ENCODE measurements at regions not wholly inside any gene's neighbourhood (a gene's known extent, or its start where the extent isn't known, plus 50 kb on each side); places are given as distances from the start of the nearest gene placed in this dataset.

DNA sequence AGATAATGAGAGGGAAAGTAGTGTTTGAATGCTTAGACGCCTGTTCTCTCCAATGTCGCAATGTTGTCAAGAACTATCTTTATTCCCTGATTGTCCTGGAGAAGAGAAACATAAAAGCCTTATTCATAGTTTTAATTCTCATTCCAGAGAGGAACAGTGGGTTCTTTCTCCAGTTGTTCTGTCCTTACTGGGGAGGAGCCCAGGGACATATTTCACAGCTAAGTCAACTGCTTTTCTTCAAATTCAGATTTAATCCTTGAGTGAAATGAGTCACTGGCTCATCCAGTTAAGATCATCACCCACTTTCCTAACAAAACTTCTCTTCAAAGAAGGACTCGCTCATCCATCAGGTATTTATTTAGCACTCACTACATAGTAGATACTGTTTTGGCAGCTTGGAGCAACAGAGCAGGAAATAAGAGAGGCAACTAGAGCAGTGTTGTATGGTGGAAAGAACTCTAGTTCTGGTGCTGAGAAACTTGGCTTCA is 365.7 kb upstream of the USP24 start:
- Histone ChIP-seq H3K4ac (ENCODE audit: low read length) (no peak overlapping the region), H3K18ac (ENCODE audit: low read length) (no peak overlapping the region), H3K4me2 (ENCODE audit: insufficient read depth, low read length, poor library complexity, severe bottlenecking) (no peak overlapping the region), H3K14ac (ENCODE audit: low read length) (no peak overlapping the region), H2BK120ac (ENCODE audit: low read depth, low read length) (no peak overlapping the region), H3K23ac (ENCODE audit: low read depth, low read length, poor library complexity) (no peak overlapping the region), H3K36me3 (replicated peaks in 1 of 2; ENCODE audit: control insufficient read depth in 2 of 2, insufficient read depth in 2 of 2, low read length in 2 of 2) (no peaks in the 10 kb centered on the region), H2BK15ac (ENCODE audit: low read length) (no peak overlapping the region), H3K4me3 (ENCODE audit: low read length in 2 of 2) (no peak overlapping the region), H2BK12ac (ENCODE audit: low read length) (no peak overlapping the region), H4K8ac (ENCODE audit: low read depth, low read length) (no peak overlapping the region), H2AFZ (ENCODE audit: low read length) (no peak overlapping the region), H3K9ac (ENCODE audit: low read depth, low read length, poor library complexity) (no peak overlapping the region), H3K9me3 (replicated peaks in 1 of 2; ENCODE audit: control insufficient read depth in 2 of 2, insufficient read depth in 1 of 2, low read depth in 1 of 2, low read length in 2 of 2) (no peaks in the 10 kb centered on the region), H2BK5ac (ENCODE audit: low read length) (no peak overlapping the region), H2AK5ac (ENCODE audit: low read depth, low read length) (no peak overlapping the region), H3K4me1 (ENCODE audit: control insufficient read depth in 2 of 2, insufficient read depth in 1 of 2, low read depth in 1 of 2, low read length in 2 of 2) (peaks cover 0 to 11% of the 10 kb centered on the region in 2 donors), H3K79me1 (ENCODE audit: low read depth, low read length) (no peaks in the 10 kb centered on the region), H3K27ac (replicated peaks; ENCODE audit: low read length) (no peak overlapping the region), H4K91ac (ENCODE audit: low read depth, low read length, poor library complexity) (no peak overlapping the region), H3K27me3 (ENCODE audit: control insufficient read depth in 3 of 3, insufficient read depth in 3 of 3, low read depth in 1 of 3, low read length in 3 of 3) (no peaks in the 10 kb centered on the region)
- WGBS, 2 donors (ENCODE audit: extremely low coverage in 2 of 2, insufficient read length in 2 of 2, insufficient replicate concordance in 1 of 2): no CpG with 5 or more reads among the region's 3 CpGs
- no peak for DNase-seq (ENCODE audit: low spot score)

DNA sequence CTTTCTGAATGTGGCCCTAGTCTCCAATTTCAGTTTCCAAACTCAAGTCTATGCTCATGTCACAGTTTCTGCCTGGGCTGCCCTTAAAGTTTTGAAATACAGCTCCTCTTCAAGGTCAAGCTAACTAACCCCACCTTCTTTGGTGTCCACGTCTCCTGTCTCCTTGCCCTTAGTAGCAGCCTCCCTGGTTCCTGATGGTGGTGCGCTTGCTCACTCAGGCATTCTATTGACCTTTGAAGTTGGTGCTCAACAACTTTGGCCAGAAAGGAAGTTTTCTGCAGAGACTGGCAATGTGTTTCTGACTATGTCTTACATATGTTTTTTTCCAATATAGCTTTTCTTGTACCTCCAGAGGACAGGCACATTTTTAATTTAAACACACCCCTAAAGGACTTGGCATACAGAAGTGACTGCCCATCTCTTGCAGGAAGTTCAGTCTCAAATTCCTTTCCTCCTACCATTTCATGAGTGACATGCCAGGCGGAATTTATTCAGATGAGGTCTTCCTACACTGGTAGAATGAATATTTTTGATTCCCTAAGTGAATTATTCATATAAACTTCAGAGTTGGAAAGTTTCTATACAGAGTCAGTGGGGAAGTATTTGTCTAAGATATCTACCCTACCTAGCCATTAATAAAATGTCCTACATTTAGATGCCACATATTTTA is 364.3 kb upstream of the USP24 start:
- peaks cover 0 to 5% of the 10 kb centered on the region in 2 donors for H3K4me1 ChIP-seq (ENCODE audit: control insufficient read depth in 2 of 2, insufficient read depth in 1 of 2, low read depth in 1 of 2, low read length in 2 of 2)
- H3K36me3 ChIP-seq (replicated peaks in 1 of 2; ENCODE audit: control insufficient read depth in 2 of 2, insufficient read depth in 2 of 2, low read length in 2 of 2): no peaks in the 10 kb centered on the region
- H4K8ac ChIP-seq (ENCODE audit: low read depth, low read length): no peak overlapping the region
- no peak overlapping the region for H3K4me3 ChIP-seq (ENCODE audit: low read length in 2 of 2)
- H3K27ac ChIP-seq (replicated peaks; ENCODE audit: low read length): no peak overlapping the region
- H3K23ac ChIP-seq (ENCODE audit: low read depth, low read length, poor library complexity): no peak overlapping the region
- H3K14ac ChIP-seq (ENCODE audit: low read length): no peak overlapping the region
- H2AK5ac ChIP-seq (ENCODE audit: low read depth, low read length): no peak overlapping the region
- H3K79me1 ChIP-seq (ENCODE audit: low read depth, low read length): no peaks in the 10 kb centered on the region
- WGBS, 2 donors (ENCODE audit: extremely low coverage in 2 of 2, insufficient read length in 2 of 2, insufficient replicate concordance in 1 of 2): no CpG with 5 or more reads among the region's 3 CpGs
- H3K9ac ChIP-seq (ENCODE audit: low read depth, low read length, poor library complexity): no peak overlapping the region
- no peak overlapping the region for H3K4ac ChIP-seq (ENCODE audit: low read length)
- no peak overlapping the region for H4K91ac ChIP-seq (ENCODE audit: low read depth, low read length, poor library complexity)
- no peaks in the 10 kb centered on the region for H3K27me3 ChIP-seq (ENCODE audit: control insufficient read depth in 3 of 3, insufficient read depth in 3 of 3, low read depth in 1 of 3, low read length in 3 of 3)
- H3K4me2 ChIP-seq (ENCODE audit: insufficient read depth, low read length, poor library complexity, severe bottlenecking): no peak overlapping the region
- H3K18ac ChIP-seq (ENCODE audit: low read length): no peak overlapping the region
- H2BK15ac ChIP-seq (ENCODE audit: low read length): no peak overlapping the region
- H2BK5ac ChIP-seq (ENCODE audit: low read length): no peak overlapping the region
- H2BK120ac ChIP-seq (ENCODE audit: low read depth, low read length): no peak overlapping the region
- no peak for DNase-seq (ENCODE audit: low spot score)
- H2BK12ac ChIP-seq (ENCODE audit: low read length): no peak overlapping the region
- no peak overlapping the region for H2AFZ ChIP-seq (ENCODE audit: low read length)
- H3K9me3 ChIP-seq (replicated peaks in 1 of 2; ENCODE audit: control insufficient read depth in 2 of 2, insufficient read depth in 1 of 2, low read depth in 1 of 2, low read length in 2 of 2): no peaks in the 10 kb centered on the region

DNA sequence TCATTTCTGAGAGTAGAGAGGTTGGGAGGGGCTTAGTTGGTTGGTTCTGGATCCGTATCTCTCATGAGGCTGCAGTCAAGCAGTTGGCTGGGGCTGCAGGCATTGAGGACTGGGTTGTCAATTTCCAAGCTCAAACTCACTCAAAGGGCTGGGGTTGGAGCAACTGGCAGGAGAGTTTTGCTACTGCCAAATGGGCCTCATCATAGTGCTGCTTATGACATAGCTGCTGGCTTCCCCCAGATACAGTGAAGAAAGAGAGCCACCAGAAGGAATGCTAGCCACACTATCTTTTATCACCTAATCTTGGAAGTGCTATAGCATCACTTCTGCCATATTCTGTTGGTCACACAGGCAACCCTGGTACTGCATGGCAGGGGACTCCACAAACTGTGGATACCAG is 363.5 kb upstream of the USP24 start:
- Histone ChIP-seq H2BK120ac (ENCODE audit: low read depth, low read length) (no peak overlapping the region), H3K27me3 (ENCODE audit: control insufficient read depth in 3 of 3, insufficient read depth in 3 of 3, low read depth in 1 of 3, low read length in 3 of 3) (no peaks in the 10 kb centered on the region), H2AK5ac (ENCODE audit: low read depth, low read length) (no peak overlapping the region), H3K4me1 (ENCODE audit: control insufficient read depth in 2 of 2, insufficient read depth in 1 of 2, low read depth in 1 of 2, low read length in 2 of 2) (peaks cover 0 to 2% of the 10 kb centered on the region in 2 donors), H3K4ac (ENCODE audit: low read length) (no peak overlapping the region), H2BK5ac (ENCODE audit: low read length) (no peak overlapping the region), H3K18ac (ENCODE audit: low read length) (peak overlapping the region; percentile 5), H3K4me3 (ENCODE audit: low read length in 2 of 2) (no peak overlapping the region), H2AFZ (ENCODE audit: low read length) (no peak overlapping the region), H3K27ac (replicated peaks; ENCODE audit: low read length) (no peak overlapping the region), H4K8ac (ENCODE audit: low read depth, low read length) (no peak overlapping the region), H3K23ac (ENCODE audit: low read depth, low read length, poor library complexity) (no peak overlapping the region), H4K91ac (ENCODE audit: low read depth, low read length, poor library complexity) (no peak overlapping the region), H3K9me3 (replicated peaks in 1 of 2; ENCODE audit: control insufficient read depth in 2 of 2, insufficient read depth in 1 of 2, low read depth in 1 of 2, low read length in 2 of 2) (no peaks in the 10 kb centered on the region), H3K9ac (ENCODE audit: low read depth, low read length, poor library complexity) (no peak overlapping the region), H3K4me2 (ENCODE audit: insufficient read depth, low read length, poor library complexity, severe bottlenecking) (no peak overlapping the region), H3K79me1 (ENCODE audit: low read depth, low read length) (no peaks in the 10 kb centered on the region), H3K14ac (ENCODE audit: low read length) (no peak overlapping the region), H3K36me3 (replicated peaks in 1 of 2; ENCODE audit: control insufficient read depth in 2 of 2, insufficient read depth in 2 of 2, low read length in 2 of 2) (no peaks in the 10 kb centered on the region), H2BK12ac (ENCODE audit: low read length) (no peak overlapping the region), H2BK15ac (ENCODE audit: low read length) (no peak overlapping the region)
- no peak for DNase-seq (ENCODE audit: low spot score)
- WGBS, 2 donors (ENCODE audit: extremely low coverage in 2 of 2, insufficient read length in 2 of 2, insufficient replicate concordance in 1 of 2): no CpG with 5 or more reads among the region's 1 CpG

DNA sequence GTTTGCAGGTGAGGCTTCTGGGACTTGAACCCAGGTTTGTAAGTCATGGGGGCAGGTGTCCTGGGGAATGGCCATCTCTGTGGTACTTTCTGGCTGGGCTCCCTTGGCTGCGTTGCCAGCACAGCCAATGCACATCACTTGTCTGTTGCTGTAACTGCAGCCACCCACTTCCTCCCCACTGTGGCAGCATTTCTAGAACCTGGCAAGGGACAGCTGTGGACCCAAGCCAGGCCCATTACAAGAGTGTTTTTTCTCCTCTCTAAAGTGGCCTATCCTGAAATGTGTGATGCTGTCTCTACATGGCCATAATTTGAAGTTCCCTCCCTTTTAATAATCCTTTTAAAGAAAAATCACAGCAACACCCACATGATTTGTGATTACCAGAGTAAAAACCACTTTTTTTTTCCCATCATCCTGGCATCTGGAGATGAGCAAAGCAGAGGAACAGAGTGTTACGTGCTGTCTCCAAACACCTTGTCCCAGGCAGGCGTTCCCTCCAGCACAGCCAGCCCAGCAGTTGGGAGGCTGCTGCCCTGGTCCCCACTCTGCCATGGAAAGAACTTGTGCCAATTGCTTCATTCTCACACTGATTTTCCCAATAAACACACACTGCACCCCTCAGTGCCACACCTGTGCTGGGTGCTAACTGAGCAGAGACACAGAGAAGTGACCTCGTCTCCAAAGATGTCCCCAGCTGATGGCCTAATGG is 360.6 kb upstream of the USP24 start:
- no peak overlapping the region for H3K9ac ChIP-seq (ENCODE audit: low read depth, low read length, poor library complexity)
- no peak overlapping the region for H3K18ac ChIP-seq (ENCODE audit: low read length)
- no peak overlapping the region for H3K4me3 ChIP-seq (ENCODE audit: low read length in 2 of 2)
- no peak overlapping the region for H2AK5ac ChIP-seq (ENCODE audit: low read depth, low read length)
- peaks cover 0 to 7% of the 10 kb centered on the region in 2 donors for H3K4me1 ChIP-seq (ENCODE audit: control insufficient read depth in 2 of 2, insufficient read depth in 1 of 2, low read depth in 1 of 2, low read length in 2 of 2)
- no peak overlapping the region for H3K4ac ChIP-seq (ENCODE audit: low read length)
- no peak overlapping the region for H4K91ac ChIP-seq (ENCODE audit: low read depth, low read length, poor library complexity)
- no peak overlapping the region for H2BK120ac ChIP-seq (ENCODE audit: low read depth, low read length)
- H2AFZ ChIP-seq (ENCODE audit: low read length): no peak overlapping the region
- H3K9me3 ChIP-seq (replicated peaks in 1 of 2; ENCODE audit: control insufficient read depth in 2 of 2, insufficient read depth in 1 of 2, low read depth in 1 of 2, low read length in 2 of 2): no peaks in the 10 kb centered on the region
- H3K36me3 ChIP-seq (replicated peaks in 1 of 2; ENCODE audit: control insufficient read depth in 2 of 2, insufficient read depth in 2 of 2, low read length in 2 of 2): no peaks in the 10 kb centered on the region
- no peaks in the 10 kb centered on the region for H3K79me1 ChIP-seq (ENCODE audit: low read depth, low read length)
- H3K4me2 ChIP-seq (ENCODE audit: insufficient read depth, low read length, poor library complexity, severe bottlenecking): no peak overlapping the region
- H4K8ac ChIP-seq (ENCODE audit: low read depth, low read length): no peak overlapping the region
- H3K27ac ChIP-seq (replicated peaks; ENCODE audit: low read length): no peak overlapping the region
- no peak overlapping the region for H2BK15ac ChIP-seq (ENCODE audit: low read length)
- no CpG with 5 or more reads among the region's 4 CpGs for WGBS, 2 donors (ENCODE audit: extremely low coverage in 2 of 2, insufficient read length in 2 of 2, insufficient replicate concordance in 1 of 2)
- no peak for DNase-seq (ENCODE audit: low spot score)
- no peak overlapping the region for H2BK5ac ChIP-seq (ENCODE audit: low read length)
- H3K14ac ChIP-seq (ENCODE audit: low read length): no peak overlapping the region
- no peak overlapping the region for H3K23ac ChIP-seq (ENCODE audit: low read depth, low read length, poor library complexity)
- H3K27me3 ChIP-seq (ENCODE audit: control insufficient read depth in 3 of 3, insufficient read depth in 3 of 3, low read depth in 1 of 3, low read length in 3 of 3): no peaks in the 10 kb centered on the region
- H2BK12ac ChIP-seq (ENCODE audit: low read length): no peak overlapping the region

All from neuronal stem cell (in vitro differentiated cells).